WTC11 (cell line): ENCODE measurements at regions not wholly inside any gene's neighbourhood (a gene's known extent, or its start where the extent isn't known, plus 50 kb on each side); places are given as distances from the start of the nearest gene placed in this dataset.

Experiments
- ATAC-seq: fragments of 200-7000 bp; cut with Tn5 transposase; 2 replicates; pipeline ENCODE4 v1.10.0; 2021; ENCODE audit warnings: mild to moderate bottlenecking, moderate library complexity
- CTCF ChIA-PET: fragments of 300-600 bp; sonication (Branson Sonifier 250); formaldehyde crosslinking; loops from one replicate; lab custom pipeline; 2021; ENCODE audit warnings: antibody characterized with exemption; lab: Charles Lee
- POLR2A ChIA-PET: fragments of 350-600 bp; sonication (Branson Sonifier 250); formaldehyde crosslinking; loops from one replicate; lab custom pipeline; 2021; ENCODE audit warnings: antibody characterized with exemption; lab: Charles Lee
- DNase-seq: peaks from one replicate; pipeline ENCODE4 v3.0.0; 2021; ENCODE audit warnings: low spot score
- H3K27ac Mint-ChIP-seq: 2 replicates; pipeline ENCODE4 v1.8.0; 2021; ENCODE audit warnings: mixed read lengths
- H3K27me3 Mint-ChIP-seq: 2 replicates; pipeline ENCODE4 v1.8.0; 2021; ENCODE audit warnings: low read depth, mild to moderate bottlenecking, moderate library complexity, mixed read lengths
- H3K36me3 Mint-ChIP-seq: 2 replicates; pipeline ENCODE4 v1.8.0; 2021; ENCODE audit warnings: mixed read lengths
- H3K4me1 Mint-ChIP-seq: 2 replicates; pipeline ENCODE4 v1.8.0; 2022; ENCODE audit warnings: mixed read lengths
- H3K4me3 Mint-ChIP-seq: 2 replicates; pipeline ENCODE4 v1.8.0; 2021; ENCODE audit warnings: mild to moderate bottlenecking, moderate library complexity, mixed read lengths
- H3K9me3 Mint-ChIP-seq: 2 replicates; pipeline ENCODE4 v1.8.0; 2021; ENCODE audit warnings: mixed read lengths
- ELF4 ChIP-seq: sonication (generic); formaldehyde crosslinking; IDR thresholded peaks from 2 replicates; pipeline ENCODE4 v1.8.1; 2022; ENCODE audit warnings: low read depth, mild to moderate bottlenecking, moderate library complexity, missing genetic modification reagents
- EMX1 ChIP-seq: fragments of 250-450 bp; sonication (Bioruptor Pico); IDR thresholded peaks from 2 replicates; pipeline ENCODE4 v1.8.0; 2021; ENCODE audit warnings: mild to moderate bottlenecking
- GTF2I ChIP-seq: fragments of 250-450 bp; sonication (Bioruptor Pico); conservative IDR thresholded peaks from 2 replicates; pipeline ENCODE4 v1.4.0; 2021; ENCODE audit warnings: mild to moderate bottlenecking
- HMGA2 ChIP-seq: fragments of 250-450 bp; sonication (Bioruptor Pico); IDR thresholded peaks from 2 replicates; pipeline ENCODE4 v1.4.0; 2021; ENCODE audit warnings: mild to moderate bottlenecking, moderate library complexity
- MXD4 ChIP-seq: fragments of 250-450 bp; sonication (Bioruptor Pico); IDR thresholded peaks from 2 replicates; pipeline ENCODE4 v1.8.0; 2021; ENCODE audit warnings: mild to moderate bottlenecking, moderate library complexity, borderline replicate concordance
- MYBL2 ChIP-seq: sonication (generic); formaldehyde crosslinking; IDR thresholded peaks from 2 replicates; pipeline ENCODE4 v1.8.1; 2023; ENCODE audit warnings: mild to moderate bottlenecking, moderate library complexity, missing genetic modification reagents
- NFYB ChIP-seq: sonication (generic); formaldehyde crosslinking; conservative IDR thresholded peaks from 2 replicates; pipeline ENCODE4 v1.8.0; 2022; ENCODE audit warnings: low read depth, missing genetic modification reagents
- NR1H2 ChIP-seq: sonication (generic); formaldehyde crosslinking; IDR thresholded peaks from 2 replicates; pipeline ENCODE4 v1.9.0; 2021; ENCODE audit warnings: mild to moderate bottlenecking, moderate library complexity, missing genetic modification reagents
- OVOL2 ChIP-seq: fragments of 250-450 bp; sonication (Bioruptor Pico); IDR thresholded peaks from 2 replicates; pipeline ENCODE4 v1.9.0; 2021; ENCODE audit warnings: mild to moderate bottlenecking, borderline replicate concordance
- RELA ChIP-seq: sonication (generic); formaldehyde crosslinking; IDR thresholded peaks from 2 replicates; pipeline ENCODE4 v1.8.1; 2022; ENCODE audit warnings: missing genetic modification reagents, mild to moderate bottlenecking, borderline replicate concordance
- SMAD4 ChIP-seq: sonication (generic); formaldehyde crosslinking; IDR thresholded peaks from 2 replicates; pipeline ENCODE4 v1.8.0; 2022; ENCODE audit warnings: mild to moderate bottlenecking, missing genetic modification reagents
- SP1 ChIP-seq: sonication (generic); formaldehyde crosslinking; conservative IDR thresholded peaks from 2 replicates; pipeline ENCODE4 v1.8.1; 2022; ENCODE audit warnings: missing genetic modification reagents
- ZNF121 ChIP-seq: sonication (generic); formaldehyde crosslinking; IDR thresholded peaks from 2 replicates; pipeline ENCODE4 v1.8.0; 2023; ENCODE audit warnings: missing genetic modification reagents
- ZNF416 ChIP-seq: fragments of 250-450 bp; sonication (Bioruptor Pico); IDR thresholded peaks from 2 replicates; pipeline ENCODE4 v1.9.0; 2021; ENCODE audit warnings: mild to moderate bottlenecking, inconsistent platforms
- TF ChIP-seq, protein P1 (sequence below): sonication (generic); formaldehyde crosslinking; IDR thresholded peaks from 2 replicates; pipeline ENCODE4 v1.8.0; 2022; ENCODE audit warnings: mild to moderate bottlenecking, missing genetic modification reagents
- TF ChIP-seq, protein P2 (sequence below): sonication (generic); formaldehyde crosslinking; IDR thresholded peaks from 2 replicates; pipeline ENCODE4 v1.8.1; 2022; ENCODE audit warnings: low read depth, mild to moderate bottlenecking, moderate library complexity, missing genetic modification reagents, borderline replicate concordance
- TF ChIP-seq, protein P3 (sequence below): sonication (generic); formaldehyde crosslinking; IDR thresholded peaks from 2 replicates; pipeline ENCODE4 v1.8.1; 2023; ENCODE audit warnings: mild to moderate bottlenecking, moderate library complexity, missing genetic modification reagents
- TF ChIP-seq, protein P4 (sequence below): sonication (generic); formaldehyde crosslinking; IDR thresholded peaks from 2 replicates; pipeline ENCODE4 v1.8.0; 2022; ENCODE audit warnings: missing genetic modification reagents
- TF ChIP-seq, protein P5 (sequence below): sonication (generic); formaldehyde crosslinking; IDR thresholded peaks from 2 replicates; pipeline ENCODE4 v1.8.1; 2023; ENCODE audit warnings: mild to moderate bottlenecking, missing genetic modification reagents, moderate library complexity
- TF ChIP-seq, protein P6 (sequence below): sonication (generic); formaldehyde crosslinking; conservative IDR thresholded peaks from 2 replicates; pipeline ENCODE4 v1.8.1; 2023; ENCODE audit warnings: mild to moderate bottlenecking, low read depth, missing genetic modification reagents, moderate library complexity

DNA sequence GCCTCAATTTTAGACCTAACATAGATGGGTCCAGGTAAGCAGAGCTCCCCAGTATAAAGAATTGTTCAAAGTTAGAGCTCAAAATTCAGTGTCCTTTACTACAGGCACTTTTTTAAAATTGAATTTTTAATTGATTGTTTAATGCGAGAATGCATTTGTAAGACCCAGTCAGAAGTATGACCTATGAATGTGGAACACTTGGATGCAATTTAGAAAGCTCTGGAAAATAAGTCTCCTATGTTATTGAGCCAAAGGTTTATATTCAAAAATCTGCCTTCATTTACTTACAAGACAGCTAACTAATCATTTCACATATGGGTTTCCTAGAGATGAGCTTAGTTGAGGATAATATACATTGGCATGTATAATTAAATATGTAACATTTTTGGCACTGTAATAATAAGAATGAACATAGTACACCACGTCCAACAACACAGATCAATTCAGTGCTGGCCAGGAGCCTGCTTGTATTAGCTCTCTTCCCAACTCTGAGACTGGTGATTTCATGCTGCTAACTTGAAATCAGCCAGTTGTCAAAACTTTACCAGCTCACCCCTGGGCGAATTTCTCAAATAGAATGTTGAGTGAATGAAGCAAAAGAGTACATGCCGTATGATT is 197.2 kb upstream of the NPY2R start:
- ATAC-seq = no peak
- peaks cover 3% of the 10 kb centered on the region; the same call in 1 of the 2 replicates for H3K4me1 Mint-ChIP-seq
- CTCF ChIA-PET = no interaction called here

More for the DNA sequence above, 197.2 kb upstream of the NPY2R start:
- DNase-seq = no peak
- Mint-ChIP-seq H3K27ac (no peak overlapping the region), H3K9me3 (peaks cover 5% of the 10 kb centered on the region), H3K27me3 (no peaks in the 10 kb centered on the region), H3K4me3 (no peak overlapping the region), H3K36me3 (no peaks in the 10 kb centered on the region)
- POLR2A ChIA-PET = no interaction called here
- TF ChIP-seq, protein P1, sequence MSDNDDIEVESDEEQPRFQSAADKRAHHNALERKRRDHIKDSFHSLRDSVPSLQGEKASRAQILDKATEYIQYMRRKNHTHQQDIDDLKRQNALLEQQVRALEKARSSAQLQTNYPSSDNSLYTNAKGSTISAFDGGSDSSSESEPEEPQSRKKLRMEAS (CRISPR knock-in tag) = no peak
- TF ChIP-seq, protein P2, sequence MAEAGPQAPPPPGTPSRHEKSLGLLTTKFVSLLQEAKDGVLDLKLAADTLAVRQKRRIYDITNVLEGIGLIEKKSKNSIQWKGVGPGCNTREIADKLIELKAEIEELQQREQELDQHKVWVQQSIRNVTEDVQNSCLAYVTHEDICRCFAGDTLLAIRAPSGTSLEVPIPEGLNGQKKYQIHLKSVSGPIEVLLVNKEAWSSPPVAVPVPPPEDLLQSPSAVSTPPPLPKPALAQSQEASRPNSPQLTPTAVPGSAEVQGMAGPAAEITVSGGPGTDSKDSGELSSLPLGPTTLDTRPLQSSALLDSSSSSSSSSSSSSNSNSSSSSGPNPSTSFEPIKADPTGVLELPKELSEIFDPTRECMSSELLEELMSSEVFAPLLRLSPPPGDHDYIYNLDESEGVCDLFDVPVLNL (CRISPR knock-in tag) = no peak
- TF ChIP-seq ZNF121 (no peak), ZNF416 (CRISPR knock-in tag) (no peak), SMAD4 (CRISPR knock-in tag) (no peak), HMGA2 (no peak), GTF2I (CRISPR knock-in tag) (no peak), ELF4 (CRISPR knock-in tag) (no peak), MXD4 (CRISPR knock-in tag) (no peak), EMX1 (CRISPR knock-in tag) (no peak), NR1H2 (CRISPR knock-in tag) (no peak), SP1 (no peak), MYBL2 (CRISPR knock-in tag) (no peak), OVOL2 (CRISPR knock-in tag) (no peak), RELA (no peak), NFYB (CRISPR knock-in tag) (no peak)
- TF ChIP-seq, protein P3, sequence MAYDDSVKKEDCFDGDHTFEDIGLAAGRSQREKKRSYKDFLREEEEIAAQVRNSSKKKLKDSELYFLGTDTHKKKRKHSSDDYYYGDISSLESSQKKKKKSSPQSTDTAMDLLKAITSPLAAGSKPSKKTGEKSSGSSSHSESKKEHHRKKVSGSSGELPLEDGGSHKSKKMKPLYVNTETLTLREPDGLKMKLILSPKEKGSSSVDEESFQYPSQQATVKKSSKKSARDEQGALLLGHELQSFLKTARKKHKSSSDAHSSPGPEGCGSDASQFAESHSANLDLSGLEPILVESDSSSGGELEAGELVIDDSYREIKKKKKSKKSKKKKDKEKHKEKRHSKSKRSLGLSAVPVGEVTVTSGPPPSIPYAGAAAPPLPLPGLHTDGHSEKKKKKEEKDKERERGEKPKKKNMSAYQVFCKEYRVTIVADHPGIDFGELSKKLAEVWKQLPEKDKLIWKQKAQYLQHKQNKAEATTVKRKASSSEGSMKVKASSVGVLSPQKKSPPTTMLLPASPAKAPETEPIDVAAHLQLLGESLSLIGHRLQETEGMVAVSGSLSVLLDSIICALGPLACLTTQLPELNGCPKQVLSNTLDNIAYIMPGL (CRISPR knock-in tag) = no peak
- TF ChIP-seq, protein P4, sequence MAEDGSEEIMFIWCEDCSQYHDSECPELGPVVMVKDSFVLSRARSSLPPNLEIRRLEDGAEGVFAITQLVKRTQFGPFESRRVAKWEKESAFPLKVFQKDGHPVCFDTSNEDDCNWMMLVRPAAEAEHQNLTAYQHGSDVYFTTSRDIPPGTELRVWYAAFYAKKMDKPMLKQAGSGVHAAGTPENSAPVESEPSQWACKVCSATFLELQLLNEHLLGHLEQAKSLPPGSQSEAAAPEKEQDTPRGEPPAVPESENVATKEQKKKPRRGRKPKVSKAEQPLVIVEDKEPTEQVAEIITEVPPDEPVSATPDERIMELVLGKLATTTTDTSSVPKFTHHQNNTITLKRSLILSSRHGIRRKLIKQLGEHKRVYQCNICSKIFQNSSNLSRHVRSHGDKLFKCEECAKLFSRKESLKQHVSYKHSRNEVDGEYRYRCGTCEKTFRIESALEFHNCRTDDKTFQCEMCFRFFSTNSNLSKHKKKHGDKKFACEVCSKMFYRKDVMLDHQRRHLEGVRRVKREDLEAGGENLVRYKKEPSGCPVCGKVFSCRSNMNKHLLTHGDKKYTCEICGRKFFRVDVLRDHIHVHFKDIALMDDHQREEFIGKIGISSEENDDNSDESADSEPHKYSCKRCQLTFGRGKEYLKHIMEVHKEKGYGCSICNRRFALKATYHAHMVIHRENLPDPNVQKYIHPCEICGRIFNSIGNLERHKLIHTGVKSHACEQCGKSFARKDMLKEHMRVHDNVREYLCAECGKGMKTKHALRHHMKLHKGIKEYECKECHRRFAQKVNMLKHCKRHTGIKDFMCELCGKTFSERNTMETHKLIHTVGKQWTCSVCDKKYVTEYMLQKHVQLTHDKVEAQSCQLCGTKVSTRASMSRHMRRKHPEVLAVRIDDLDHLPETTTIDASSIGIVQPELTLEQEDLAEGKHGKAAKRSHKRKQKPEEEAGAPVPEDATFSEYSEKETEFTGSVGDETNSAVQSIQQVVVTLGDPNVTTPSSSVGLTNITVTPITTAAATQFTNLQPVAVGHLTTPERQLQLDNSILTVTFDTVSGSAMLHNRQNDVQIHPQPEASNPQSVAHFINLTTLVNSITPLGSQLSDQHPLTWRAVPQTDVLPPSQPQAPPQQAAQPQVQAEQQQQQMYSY = no peak
- TF ChIP-seq, protein P5, sequence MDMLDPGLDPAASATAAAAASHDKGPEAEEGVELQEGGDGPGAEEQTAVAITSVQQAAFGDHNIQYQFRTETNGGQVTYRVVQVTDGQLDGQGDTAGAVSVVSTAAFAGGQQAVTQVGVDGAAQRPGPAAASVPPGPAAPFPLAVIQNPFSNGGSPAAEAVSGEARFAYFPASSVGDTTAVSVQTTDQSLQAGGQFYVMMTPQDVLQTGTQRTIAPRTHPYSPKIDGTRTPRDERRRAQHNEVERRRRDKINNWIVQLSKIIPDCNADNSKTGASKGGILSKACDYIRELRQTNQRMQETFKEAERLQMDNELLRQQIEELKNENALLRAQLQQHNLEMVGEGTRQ (CRISPR knock-in tag) = no peak
- TF ChIP-seq, protein P6, sequence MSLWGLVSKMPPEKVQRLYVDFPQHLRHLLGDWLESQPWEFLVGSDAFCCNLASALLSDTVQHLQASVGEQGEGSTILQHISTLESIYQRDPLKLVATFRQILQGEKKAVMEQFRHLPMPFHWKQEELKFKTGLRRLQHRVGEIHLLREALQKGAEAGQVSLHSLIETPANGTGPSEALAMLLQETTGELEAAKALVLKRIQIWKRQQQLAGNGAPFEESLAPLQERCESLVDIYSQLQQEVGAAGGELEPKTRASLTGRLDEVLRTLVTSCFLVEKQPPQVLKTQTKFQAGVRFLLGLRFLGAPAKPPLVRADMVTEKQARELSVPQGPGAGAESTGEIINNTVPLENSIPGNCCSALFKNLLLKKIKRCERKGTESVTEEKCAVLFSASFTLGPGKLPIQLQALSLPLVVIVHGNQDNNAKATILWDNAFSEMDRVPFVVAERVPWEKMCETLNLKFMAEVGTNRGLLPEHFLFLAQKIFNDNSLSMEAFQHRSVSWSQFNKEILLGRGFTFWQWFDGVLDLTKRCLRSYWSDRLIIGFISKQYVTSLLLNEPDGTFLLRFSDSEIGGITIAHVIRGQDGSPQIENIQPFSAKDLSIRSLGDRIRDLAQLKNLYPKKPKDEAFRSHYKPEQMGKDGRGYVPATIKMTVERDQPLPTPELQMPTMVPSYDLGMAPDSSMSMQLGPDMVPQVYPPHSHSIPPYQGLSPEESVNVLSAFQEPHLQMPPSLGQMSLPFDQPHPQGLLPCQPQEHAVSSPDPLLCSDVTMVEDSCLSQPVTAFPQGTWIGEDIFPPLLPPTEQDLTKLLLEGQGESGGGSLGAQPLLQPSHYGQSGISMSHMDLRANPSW (CRISPR knock-in tag) = no peak
